HG03135 (cell line): ENCODE measurements at regions not wholly inside any gene's neighbourhood (a gene's known extent, or its start where the extent isn't known, plus 50 kb on each side); places are given as distances from the start of the nearest gene placed in this dataset.
"Not testable (repeated sequence)": the region's sequence is repeated elsewhere in the genome, so short reads cannot be mapped to it uniquely, and the experiment has no call there.

Experiments used
- ATAC-seq: cut with Tn5 transposase; IDR thresholded peaks from one replicate; pipeline ENCODE4 v1.9.1; 2021; ENCODE audit warnings: mild to moderate bottlenecking, moderate library complexity; ENCODE audit not compliant: unreplicated experiment

GRCh38 chr17:73914536-73915274 is 270.5 kb upstream of the SDK2 start:
- ATAC-seq, result no peak

- ATAC-seq, result not testable (repeated sequence)
Measured at GRCh38 chr17:73919033-73919432, 274.8 kb upstream of the SDK2 start.

GRCh38 chr17:73921306-73921705 is 277.1 kb upstream of the SDK2 start:
- no peak for ATAC-seq

GRCh38 chr17:73924114-73924908 is 279.2 kb upstream of the RPL38 start:
- ATAC-seq, result no peak

- no peak for ATAC-seq
Measured at GRCh38 chr17:73924909-73925186, 278.6 kb upstream of the RPL38 start.

GRCh38 chr17:73929860-73930430 is 273.5 kb upstream of the RPL38 start:
- ATAC-seq, result no peak

- no peak for ATAC-seq
Measured at GRCh38 chr17:73932216-73932749, 271.2 kb upstream of the RPL38 start.

- no peak for ATAC-seq
Measured at GRCh38 chr17:73933164-73933766, 270.2 kb upstream of the RPL38 start.

GRCh38 chr17:73933871-73934270 is 269.6 kb upstream of the RPL38 start:
- no peak for ATAC-seq

- ATAC-seq, result no peak
Measured at GRCh38 chr17:73934696-73935095, 268.8 kb upstream of the RPL38 start.

GRCh38 chr17:73936908-73937627 is 266.4 kb upstream of the RPL38 start:
- no peak for ATAC-seq

GRCh38 chr17:73938706-73939105 is 264.8 kb upstream of the RPL38 start:
- no peak for ATAC-seq

- ATAC-seq, result no peak
Measured at GRCh38 chr17:73939806-73940205, 263.7 kb upstream of the RPL38 start.

GRCh38 chr17:73940511-73940910 is 263.0 kb upstream of the RPL38 start:
- no peak for ATAC-seq

- ATAC-seq, result no peak
Measured at GRCh38 chr17:73941919-73942530, 261.5 kb upstream of the RPL38 start.

GRCh38 chr17:73942703-73943415 is 260.6 kb upstream of the RPL38 start:
- ATAC-seq, result no peak

GRCh38 chr17:73943416-73944110 is 259.9 kb upstream of the RPL38 start:
- no peak for ATAC-seq

GRCh38 chr17:73944366-73944765 is 259.1 kb upstream of the RPL38 start:
- ATAC-seq, result no peak

GRCh38 chr17:73947281-73947965 is 256.1 kb upstream of the RPL38 start:
- ATAC-seq, result no peak
